Tibial nerve (tissue), 4 donors: ENCODE measurements at regions not wholly inside any gene's neighbourhood (a gene's known extent, or its start where the extent isn't known, plus 50 kb on each side); places are given as distances from the start of the nearest gene placed in this dataset.

Experiments used
- DNase-seq, 2 donors: peaks; one replicate each; pipeline ENCODE4 v3.0.0-alpha.2; 2019; ENCODE audit warnings: low spot score in 2 of 2
- H3K27ac ChIP-seq, 4 donors: fragments of 200-600 bp; sonication (generic) in 3 of 4; one replicate each; pipeline ENCODE4 v1.5.1; 2017 to 2019; ENCODE audit warnings: mild to moderate bottlenecking in 1 of 4
- H3K27me3 ChIP-seq, 2 donors: fragments of 200-600 bp; sonication (generic) in 1 of 2; one replicate each; pipeline versions ENCODE4 v1.5.1 to v1.6.0; 2017 to 2019
- H3K36me3 ChIP-seq, 3 donors: fragments of 200-600 bp; sonication (generic); one replicate each; pipeline ENCODE4 v1.5.1; 2018 to 2019
- H3K4me1 ChIP-seq, 4 donors: fragments of 200-600 bp; sonication (generic) in 3 of 4; one replicate each; pipeline ENCODE4 v1.5.1; 2017 to 2019
- H3K4me3 ChIP-seq, 4 donors: fragments of 200-600 bp; sonication (generic) in 3 of 4; one replicate each; pipeline ENCODE4 v1.5.1; 2017 to 2019; ENCODE audit warnings: mild to moderate bottlenecking in 1 of 4, moderate library complexity in 1 of 4
- H3K9me3 ChIP-seq, 4 donors: fragments of 200-600 bp; sonication (generic) in 3 of 4; one replicate each; pipeline ENCODE4 v1.5.1; 2017 to 2019
- CTCF ChIP-seq, 5 experiments: fragments of 200-600 bp in 3 of 5; fragments of 450-650 bp in 2 of 5; sonication (generic) in 3 of 5; IDR thresholded peaks; one replicate each; pipeline ENCODE4 v1.5.1; 2016 to 2019; ENCODE audit warnings: antibody characterized with exemption in 5 of 5, mild to moderate bottlenecking in 3 of 5, moderate library complexity in 2 of 5
- EP300 ChIP-seq, 2 donors: sonication (generic); formaldehyde crosslinking; IDR thresholded peaks; one replicate each; pipeline ENCODE4 v1.6.1; 2017; ENCODE audit warnings: antibody characterized with exemption in 2 of 2, mild to moderate bottlenecking in 1 of 2
- POLR2A ChIP-seq, 2 donors: fragments of 450-650 bp; IDR thresholded peaks; one replicate each; pipeline ENCODE4 v1.6.1; 2017; ENCODE audit warnings: antibody characterized with exemption in 2 of 2, mild to moderate bottlenecking in 2 of 2, moderate library complexity in 2 of 2
- WGBS, 2 donors: methylation state at CpG; one replicate each; pipeline ENCODE4 v1.1.5; 2018; 5-methylcytosine and 5-hydroxymethylcytosine counted together

- no peak for DNase-seq
- peaks cover 0 to 99% (median 10%) of the 10 kb centered on the region in 4 donors for H3K9me3 ChIP-seq
- H3K4me3 ChIP-seq = no peak overlapping the region
- H3K27me3 ChIP-seq = no peaks in the 10 kb centered on the region
- no peaks in the 10 kb centered on the region for H3K4me1 ChIP-seq
- WGBS, 2 donors = 67 to 70% methylated on average over 21 of the region's 21 CpGs
- no peaks in the 10 kb centered on the region for H3K36me3 ChIP-seq
- TF ChIP-seq POLR2A (IDR thresholded peaks at IDR 0.05) (no peak), EP300 (IDR thresholded peaks at IDR 0.05) (no peak), CTCF (IDR thresholded peaks at IDR 0.05) (no peak)
- no peak overlapping the region for H3K27ac ChIP-seq
These were observed 575.5 kb downstream of the ALG10 start for GRCh38 chr12:34597548-34598351.

GRCh38 chr12:34598352-34598827 is 576.1 kb downstream of the ALG10 start:
- Histone ChIP-seq H3K27me3 (no peaks in the 10 kb centered on the region), H3K36me3 (no peaks in the 10 kb centered on the region), H3K9me3 (peaks cover 0 to 99% (median 8%) of the 10 kb centered on the region in 4 donors), H3K27ac (no peak overlapping the region), H3K4me1 (no peaks in the 10 kb centered on the region), H3K4me3 (no peak overlapping the region)
- 53 to 57% methylated on average over 7 of the region's 7 CpGs for WGBS, 2 donors
- TF ChIP-seq POLR2A (IDR thresholded peaks at IDR 0.05) (no peak), EP300 (IDR thresholded peaks at IDR 0.05) (no peak), CTCF (IDR thresholded peaks at IDR 0.05) (no peak)
- DNase-seq = no peak

- no peak for DNase-seq
- 71 to 74% methylated on average over 18 of the region's 18 CpGs for WGBS, 2 donors
- Histone ChIP-seq H3K4me3 (no peak overlapping the region), H3K4me1 (no peaks in the 10 kb centered on the region), H3K36me3 (no peaks in the 10 kb centered on the region), H3K27me3 (no peaks in the 10 kb centered on the region), H3K9me3 (peaks cover 0 to 98% (median 6%) of the 10 kb centered on the region in 4 donors), H3K27ac (no peak overlapping the region)
- no peak for TF ChIP-seq POLR2A (IDR thresholded peaks at IDR 0.05)
- TF ChIP-seq CTCF (IDR thresholded peaks at IDR 0.05) = no peak
- no peak for TF ChIP-seq EP300 (IDR thresholded peaks at IDR 0.05)
These were observed 576.7 kb downstream of the ALG10 start for GRCh38 chr12:34598851-34599529.

- Histone ChIP-seq H3K9me3 (peaks cover 0 to 95% (median 3%) of the 10 kb centered on the region in 4 donors), H3K4me3 (no peak overlapping the region), H3K36me3 (no peaks in the 10 kb centered on the region), H3K4me1 (no peaks in the 10 kb centered on the region), H3K27me3 (no peaks in the 10 kb centered on the region), H3K27ac (no peak overlapping the region)
- no peak for DNase-seq
- no peak for TF ChIP-seq POLR2A (IDR thresholded peaks at IDR 0.05)
- no peak for TF ChIP-seq CTCF (IDR thresholded peaks at IDR 0.05)
- WGBS, 2 donors = 70 to 73% methylated on average over 32 of the region's 32 CpGs
These were observed 577.5 kb downstream of the ALG10 start for GRCh38 chr12:34599530-34600513.
